CD4-positive, alpha-beta T cell (primary cell): ENCODE measurements at regions not wholly inside any gene's neighbourhood (a gene's known extent, or its start where the extent isn't known, plus 50 kb on each side); places are given as distances from the start of the nearest gene placed in this dataset.

Source experiments
- ATAC-seq: fragments of 200-7000 bp; cut with Tn5 transposase; one replicate; pipeline ENCODE4 v1.10.0; 2022; ENCODE audit warnings: mild to moderate bottlenecking; ENCODE audit not compliant: poor library complexity
- CTCF ChIA-PET: fragments of 350-600 bp; sonication (Branson Sonifier 250); formaldehyde crosslinking; loops from one replicate; lab custom pipeline; 2021; ENCODE audit warnings: antibody characterized with exemption, inconsistent platforms; lab: Charles Lee
- POLR2A ChIA-PET: fragments of 350-600 bp; sonication (Branson Sonifier 250); formaldehyde crosslinking; loops from one replicate; lab custom pipeline; 2021; ENCODE audit warnings: antibody characterized with exemption, inconsistent platforms; lab: Charles Lee
- DNase-seq, 14 experiments: peaks; one replicate each; pipeline ENCODE4 v3.0.0-alpha.2; 2013 to 2020; ENCODE audit warnings: mixed read lengths in 2 of 14
- H3K27ac ChIP-seq, 2 donors: one replicate each; pipeline versions ENCODE4 v1.5.1 to v1.7.0; 2013; ENCODE audit warnings: low read length in 2 of 2, low read depth in 1 of 2, mild to moderate bottlenecking in 1 of 2
- H3K27me3 ChIP-seq, 2 experiments: 1 replicate in 1 of 2; 2 replicates in 1 of 2; pipeline versions ENCODE4 v1.6.1 to v1.7.0; 2013; ENCODE audit warnings: low read length in 2 of 2, control low read depth in 1 of 2, mild to moderate bottlenecking in 1 of 2, moderate library complexity in 1 of 2; ENCODE audit not compliant: insufficient read depth in 2 of 2, control insufficient read depth in 1 of 2
- H3K36me3 ChIP-seq: one replicate; pipeline ENCODE4 v1.6.1; 2013; ENCODE audit warnings: low read length, control low read depth; ENCODE audit not compliant: insufficient read depth
- H3K4me1 ChIP-seq: one replicate; pipeline ENCODE4 v1.6.1; 2013; ENCODE audit warnings: low read length, control low read depth; ENCODE audit not compliant: insufficient read depth
- H3K4me3 ChIP-seq: one replicate; pipeline ENCODE4 v1.5.1; 2013; ENCODE audit warnings: mild to moderate bottlenecking, low read length, moderate library complexity
- H3K9me3 ChIP-seq, 2 experiments: 1 replicate in 1 of 2; 2 replicates in 1 of 2; pipeline versions ENCODE4 v1.6.1 to v1.7.0; 2013; ENCODE audit warnings: low read length in 2 of 2, mild to moderate bottlenecking in 2 of 2, control low read depth in 1 of 2, moderate library complexity in 1 of 2; ENCODE audit not compliant: control insufficient read depth in 1 of 2, insufficient read depth in 1 of 2
- H3K27ac Mint-ChIP-seq: one replicate; pipeline ENCODE4 v1.8.0; 2020; ENCODE audit warnings: mixed read lengths
- H3K27me3 Mint-ChIP-seq: one replicate; pipeline ENCODE4 v1.8.0; 2021; ENCODE audit warnings: mixed read lengths
- H3K36me3 Mint-ChIP-seq: one replicate; pipeline ENCODE4 v1.8.0; 2021; ENCODE audit warnings: low read depth, mixed read lengths
- H3K4me1 Mint-ChIP-seq: one replicate; pipeline ENCODE4 v1.8.0; 2021; ENCODE audit warnings: low read depth, mixed read lengths
- H3K4me3 Mint-ChIP-seq: one replicate; pipeline ENCODE4 v1.8.0; 2020; ENCODE audit warnings: mild to moderate bottlenecking, mixed read lengths
- H3K9me3 Mint-ChIP-seq: one replicate; pipeline ENCODE4 v1.8.0; 2020; ENCODE audit warnings: mixed read lengths
- intact Hi-C, 2 experiments: fragments of 100-400 bp; cut with DNase I in 1 of 2; cut with micrococcal nuclease in 1 of 2; formaldehyde crosslinking; loops; one replicate each; pipeline versions ENCODE4 v1.15.1 to v1.9.0; 2023 to 2025; cut with DNase I, micrococcal nuclease
- TF ChIP-seq, protein P1 (sequence below): fragments of 200-600 bp; IDR thresholded peaks from one replicate; pipeline ENCODE4 v1.8.0; 2022; ENCODE audit warnings: antibody characterized with exemption, mild to moderate bottlenecking

GRCh38 chr3:189554868-189555557 lies 76.2 kb upstream of the TP63 start:
- ChIA-PET CTCF (no interaction called here), POLR2A (no interaction called here)
- TF ChIP-seq, protein P1, sequence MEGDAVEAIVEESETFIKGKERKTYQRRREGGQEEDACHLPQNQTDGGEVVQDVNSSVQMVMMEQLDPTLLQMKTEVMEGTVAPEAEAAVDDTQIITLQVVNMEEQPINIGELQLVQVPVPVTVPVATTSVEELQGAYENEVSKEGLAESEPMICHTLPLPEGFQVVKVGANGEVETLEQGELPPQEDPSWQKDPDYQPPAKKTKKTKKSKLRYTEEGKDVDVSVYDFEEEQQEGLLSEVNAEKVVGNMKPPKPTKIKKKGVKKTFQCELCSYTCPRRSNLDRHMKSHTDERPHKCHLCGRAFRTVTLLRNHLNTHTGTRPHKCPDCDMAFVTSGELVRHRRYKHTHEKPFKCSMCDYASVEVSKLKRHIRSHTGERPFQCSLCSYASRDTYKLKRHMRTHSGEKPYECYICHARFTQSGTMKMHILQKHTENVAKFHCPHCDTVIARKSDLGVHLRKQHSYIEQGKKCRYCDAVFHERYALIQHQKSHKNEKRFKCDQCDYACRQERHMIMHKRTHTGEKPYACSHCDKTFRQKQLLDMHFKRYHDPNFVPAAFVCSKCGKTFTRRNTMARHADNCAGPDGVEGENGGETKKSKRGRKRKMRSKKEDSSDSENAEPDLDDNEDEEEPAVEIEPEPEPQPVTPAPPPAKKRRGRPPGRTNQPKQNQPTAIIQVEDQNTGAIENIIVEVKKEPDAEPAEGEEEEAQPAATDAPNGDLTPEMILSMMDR, result no peak
- Mint-ChIP-seq H3K4me1 (no peaks in the 10 kb centered on the region), H3K36me3 (peaks cover 3% of the 10 kb centered on the region), H3K27ac (no peak overlapping the region), H3K27me3 (no peaks in the 10 kb centered on the region), H3K4me3 (no peak overlapping the region), H3K9me3 (peaks cover 19% of the 10 kb centered on the region)
- ATAC-seq, result no peak
- H3K36me3 ChIP-seq, result no peaks in the 10 kb centered on the region
- no peak overlapping the region for H3K4me3 ChIP-seq
- H3K9me3 ChIP-seq, result peaks cover 10 to 13% of the 10 kb centered on the region in 2 experiments
- H3K4me1 ChIP-seq, result no peaks in the 10 kb centered on the region
- intact Hi-C loops, result no loop called here
- DNase-seq, result no peak
- no peak overlapping the region for H3K27ac ChIP-seq
- H3K27me3 ChIP-seq, result no peaks in the 10 kb centered on the region

- no peak overlapping the region for H3K27ac Mint-ChIP-seq
- CTCF ChIA-PET, result no interaction called here
Observed at GRCh38 chr3:189555558-189555881, 75.7 kb upstream of the TP63 start.

DNA sequence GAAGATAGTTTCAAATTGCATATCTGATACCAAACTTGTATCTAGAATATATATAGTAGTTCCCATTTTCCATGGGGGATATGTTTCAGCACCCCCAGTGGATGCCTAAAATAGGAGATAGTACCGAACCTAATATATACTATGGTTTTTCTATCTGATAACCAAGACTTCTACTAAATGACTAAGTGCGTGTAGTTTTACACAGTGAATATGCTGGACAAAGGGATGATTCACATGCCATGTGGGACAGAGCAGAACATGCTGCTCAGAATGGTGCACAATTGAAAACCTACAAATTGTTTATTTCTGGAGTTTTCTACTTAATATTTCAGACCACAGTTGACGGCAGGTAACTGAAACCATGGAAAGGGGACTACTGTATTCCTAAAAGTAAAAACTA lies 73.4 kb upstream of the TP63 start:
- TF ChIP-seq, protein P1, result no peak
- Histone ChIP-seq H3K4me3 (no peak overlapping the region), H3K4me1 (no peaks in the 10 kb centered on the region), H3K27me3 (no peaks in the 10 kb centered on the region), H3K27ac (no peak overlapping the region), H3K9me3 (peaks cover 0 to 10% of the 10 kb centered on the region in 2 experiments), H3K36me3 (no peaks in the 10 kb centered on the region)
- Mint-ChIP-seq H3K4me3 (no peak overlapping the region), H3K27ac (no peak overlapping the region), H3K36me3 (no peaks in the 10 kb centered on the region), H3K4me1 (no peaks in the 10 kb centered on the region), H3K9me3 (peaks cover 8% of the 10 kb centered on the region), H3K27me3 (no peaks in the 10 kb centered on the region)
- ATAC-seq (no peak), DNase-seq (no peak)
- ChIA-PET CTCF (no interaction called here), POLR2A (interaction anchor here (0.6 kb wide), 1 partner anchor 320 kb away, joined by 3 read pairs; no protein-coding TSS in a partner anchor)
- intact Hi-C loops, result no loop called here

More at GRCh38 chr3:189555558-189555881, 75.7 kb upstream of the TP63 start:
- POLR2A ChIA-PET, result no interaction called here
- Histone ChIP-seq H3K9me3 (peaks cover 8 to 10% of the 10 kb centered on the region in 2 experiments), H3K27me3 (no peaks in the 10 kb centered on the region), H3K4me1 (no peaks in the 10 kb centered on the region), H3K27ac (no peak overlapping the region), H3K4me3 (no peak overlapping the region), H3K36me3 (no peaks in the 10 kb centered on the region)
- H3K9me3 Mint-ChIP-seq, result peaks cover 15% of the 10 kb centered on the region
- no peaks in the 10 kb centered on the region for H3K27me3 Mint-ChIP-seq
- TF ChIP-seq, protein P1, result no peak
- no peaks in the 10 kb centered on the region for H3K4me1 Mint-ChIP-seq
- intact Hi-C loops, result no loop called here
- no peak overlapping the region for H3K4me3 Mint-ChIP-seq
- ATAC-seq (no peak), DNase-seq (no peak)
- H3K36me3 Mint-ChIP-seq, result no peaks in the 10 kb centered on the region
